HepG2 (cell line): ENCODE measurements at regions not wholly inside any gene's neighbourhood (a gene's known extent, or its start where the extent isn't known, plus 50 kb on each side); places are given as distances from the start of the nearest gene placed in this dataset.

Experiments
- CEBPB ChIP-seq: IDR thresholded peaks from 2 replicates; pipeline ENCODE4 v1.6.1; 2011; ENCODE audit warnings: low read depth, low read length, improper control_type of control experiment, borderline replicate concordance
- CREB1 ChIP-seq, 2 experiments: fragments of 450-650 bp in 1 of 2; IDR thresholded peaks; 2 replicates each; pipeline ENCODE4 v1.6.1; 2016 to 2017; ENCODE audit warnings: control low read depth in 1 of 2, mild to moderate bottlenecking in 1 of 2, missing compliant biosample characterization in 1 of 2, missing genetic modification characterization in 1 of 2
- DPF2 ChIP-seq: sonication (generic); formaldehyde crosslinking; IDR thresholded peaks from 2 replicates; pipeline ENCODE4 v1.4.0; 2020; ENCODE audit warnings: mild to moderate bottlenecking, low read depth, missing genetic modification reagents, borderline replicate concordance
- ELF3 ChIP-seq: IDR thresholded peaks from 2 replicates; pipeline ENCODE4 v1.6.1; 2016; ENCODE audit warnings: missing genetic modification reagents, missing compliant biosample characterization
- FOSL2 ChIP-seq: sonication (generic); formaldehyde crosslinking; IDR thresholded peaks from 2 replicates; pipeline ENCODE4 v1.4.0; 2020; ENCODE audit warnings: missing genetic modification reagents
- FOXA1 ChIP-seq, 2 experiments: fragments of 450-650 bp in 1 of 2; sonication (generic) in 1 of 2; formaldehyde crosslinking in 1 of 2; IDR thresholded peaks; 2 replicates each; pipeline versions ENCODE4 v1.4.0 to v1.6.1; 2016 to 2020; ENCODE audit warnings: missing genetic modification reagents in 1 of 2
- GATAD2A ChIP-seq: IDR thresholded peaks from 2 replicates; pipeline ENCODE4 v1.6.1; 2016
- HOXD1 ChIP-seq: sonication (generic); formaldehyde crosslinking; IDR thresholded peaks from 2 replicates; pipeline ENCODE4 v1.5.0; 2020; ENCODE audit warnings: missing genetic modification reagents
- MED1 ChIP-seq: sonication (generic); formaldehyde crosslinking; IDR thresholded peaks from 2 replicates; pipeline ENCODE4 v1.4.0; 2020; ENCODE audit warnings: missing genetic modification reagents
- MED13 ChIP-seq: sonication (generic); formaldehyde crosslinking; IDR thresholded peaks from 2 replicates; pipeline ENCODE4 v1.5.0; 2020; ENCODE audit warnings: missing genetic modification reagents
- NCOA2 ChIP-seq: sonication (generic); formaldehyde crosslinking; IDR thresholded peaks from 2 replicates; pipeline ENCODE4 v1.8.0; 2022; ENCODE audit warnings: inconsistent platforms
- NFE2L1 ChIP-seq: sonication (generic); formaldehyde crosslinking; IDR thresholded peaks from 2 replicates; pipeline ENCODE4 v1.4.0; 2020; ENCODE audit warnings: missing genetic modification reagents, mild to moderate bottlenecking, borderline replicate concordance
- POLR2A ChIP-seq, 2 experiments: IDR thresholded peaks; 2 replicates each; pipeline ENCODE4 v1.6.1; 2011; ENCODE audit warnings: low read depth in 2 of 2, low read length in 2 of 2, mild to moderate bottlenecking in 1 of 2, moderate library complexity in 1 of 2; ENCODE audit not compliant: insufficient read depth in 1 of 2
- SALL1 ChIP-seq: sonication (generic); formaldehyde crosslinking; IDR thresholded peaks from 2 replicates; pipeline ENCODE4 v1.8.0; 2022; ENCODE audit warnings: mild to moderate bottlenecking, missing genetic modification reagents
- SOX5 ChIP-seq: IDR thresholded peaks from 2 replicates; pipeline ENCODE4 v1.6.1; 2016; ENCODE audit warnings: borderline replicate concordance
- SRSF9 ChIP-seq: fragments of 200-400 bp; formaldehyde crosslinking; IDR thresholded peaks from 2 replicates; pipeline ENCODE4 v1.6.1; 2018; ENCODE audit warnings: borderline replicate concordance, mild to moderate bottlenecking, low read depth, low read length; ENCODE audit not compliant: insufficient read depth, poor library complexity, severe bottlenecking
- YEATS4 ChIP-seq: sonication (generic); formaldehyde crosslinking; IDR thresholded peaks from 2 replicates; pipeline ENCODE4 v1.4.0; 2020; ENCODE audit warnings: missing genetic modification reagents, borderline replicate concordance
- ZMYM2 ChIP-seq: sonication (generic); formaldehyde crosslinking; IDR thresholded peaks from 2 replicates; pipeline ENCODE4 v1.8.0; 2022; ENCODE audit warnings: mild to moderate bottlenecking, missing genetic modification reagents
- TF ChIP-seq, protein P1 (sequence below): IDR thresholded peaks from 2 replicates; pipeline ENCODE4 v1.6.1; 2016; ENCODE audit warnings: low read depth, control low read depth
- TF ChIP-seq, protein P2 (sequence below): IDR thresholded peaks from 2 replicates; pipeline ENCODE4 v1.6.1; 2016
- TF ChIP-seq, protein P3 (sequence below): sonication (generic); formaldehyde crosslinking; IDR thresholded peaks from 2 replicates; pipeline ENCODE4 v1.4.0; 2020; ENCODE audit warnings: missing genetic modification reagents
- TF ChIP-seq, protein P4 (sequence below): sonication (generic); formaldehyde crosslinking; IDR thresholded peaks from 2 replicates; pipeline ENCODE4 v1.5.0; 2020; ENCODE audit warnings: missing genetic modification reagents

GRCh38 chrX:41002026-41002425 is 83.2 kb upstream of the USP9X start (continued):
- TF ChIP-seq MED13, result no peak
- TF ChIP-seq FOXA1 (IDR thresholded peaks at IDR 0.05), result no peak
- TF ChIP-seq FOXA1 (CRISPR knock-in tag; IDR thresholded peaks at IDR 0.05), result peak; percentile 69; the same call in 1 of the 2 replicates
- TF ChIP-seq NFE2L1, result no peak
- TF ChIP-seq CEBPB, result peak; percentile 84
- TF ChIP-seq, protein P1, sequence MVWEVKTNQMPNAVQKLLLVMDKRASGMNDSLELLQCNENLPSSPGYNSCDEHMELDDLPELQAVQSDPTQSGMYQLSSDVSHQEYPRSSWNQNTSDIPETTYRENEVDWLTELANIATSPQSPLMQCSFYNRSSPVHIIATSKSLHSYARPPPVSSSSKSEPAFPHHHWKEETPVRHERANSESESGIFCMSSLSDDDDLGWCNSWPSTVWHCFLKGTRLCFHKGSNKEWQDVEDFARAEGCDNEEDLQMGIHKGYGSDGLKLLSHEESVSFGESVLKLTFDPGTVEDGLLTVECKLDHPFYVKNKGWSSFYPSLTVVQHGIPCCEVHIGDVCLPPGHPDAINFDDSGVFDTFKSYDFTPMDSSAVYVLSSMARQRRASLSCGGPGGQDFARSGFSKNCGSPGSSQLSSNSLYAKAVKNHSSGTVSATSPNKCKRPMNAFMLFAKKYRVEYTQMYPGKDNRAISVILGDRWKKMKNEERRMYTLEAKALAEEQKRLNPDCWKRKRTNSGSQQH (CRISPR knock-in tag), result no peak
- peak; percentile 60 for TF ChIP-seq ELF3 (CRISPR knock-in tag)
- TF ChIP-seq, protein P2, sequence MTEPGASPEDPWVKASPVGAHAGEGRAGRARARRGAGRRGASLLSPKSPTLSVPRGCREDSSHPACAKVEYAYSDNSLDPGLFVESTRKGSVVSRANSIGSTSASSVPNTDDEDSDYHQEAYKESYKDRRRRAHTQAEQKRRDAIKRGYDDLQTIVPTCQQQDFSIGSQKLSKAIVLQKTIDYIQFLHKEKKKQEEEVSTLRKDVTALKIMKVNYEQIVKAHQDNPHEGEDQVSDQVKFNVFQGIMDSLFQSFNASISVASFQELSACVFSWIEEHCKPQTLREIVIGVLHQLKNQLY, result no peak
- 0 out of 2 replicates have a peak, but pooled peaks have one; percentile 61 for TF ChIP-seq HOXD1 (CRISPR knock-in tag)
- TF ChIP-seq POLR2A (IDR thresholded peaks at IDR 0.05; ENCODE audit: insufficient read depth in 1 of 2, low read depth in 2 of 2, low read length in 2 of 2), result peak in 1 of 2 experiments; percentile 35; a peak in 1 of 4 replicates
- TF ChIP-seq YEATS4 (CRISPR knock-in tag), result 0 out of 2 replicates have a peak, but pooled peaks have one; percentile 23
- TF ChIP-seq, protein P3, sequence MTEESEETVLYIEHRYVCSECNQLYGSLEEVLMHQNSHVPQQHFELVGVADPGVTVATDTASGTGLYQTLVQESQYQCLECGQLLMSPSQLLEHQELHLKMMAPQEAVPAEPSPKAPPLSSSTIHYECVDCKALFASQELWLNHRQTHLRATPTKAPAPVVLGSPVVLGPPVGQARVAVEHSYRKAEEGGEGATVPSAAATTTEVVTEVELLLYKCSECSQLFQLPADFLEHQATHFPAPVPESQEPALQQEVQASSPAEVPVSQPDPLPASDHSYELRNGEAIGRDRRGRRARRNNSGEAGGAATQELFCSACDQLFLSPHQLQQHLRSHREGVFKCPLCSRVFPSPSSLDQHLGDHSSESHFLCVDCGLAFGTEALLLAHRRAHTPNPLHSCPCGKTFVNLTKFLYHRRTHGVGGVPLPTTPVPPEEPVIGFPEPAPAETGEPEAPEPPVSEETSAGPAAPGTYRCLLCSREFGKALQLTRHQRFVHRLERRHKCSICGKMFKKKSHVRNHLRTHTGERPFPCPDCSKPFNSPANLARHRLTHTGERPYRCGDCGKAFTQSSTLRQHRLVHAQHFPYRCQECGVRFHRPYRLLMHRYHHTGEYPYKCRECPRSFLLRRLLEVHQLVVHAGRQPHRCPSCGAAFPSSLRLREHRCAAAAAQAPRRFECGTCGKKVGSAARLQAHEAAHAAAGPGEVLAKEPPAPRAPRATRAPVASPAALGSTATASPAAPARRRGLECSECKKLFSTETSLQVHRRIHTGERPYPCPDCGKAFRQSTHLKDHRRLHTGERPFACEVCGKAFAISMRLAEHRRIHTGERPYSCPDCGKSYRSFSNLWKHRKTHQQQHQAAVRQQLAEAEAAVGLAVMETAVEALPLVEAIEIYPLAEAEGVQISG, result 0 out of 2 replicates have a peak, but pooled peaks have one; percentile 0
- TF ChIP-seq FOSL2 (CRISPR knock-in tag), result peak; percentile 68
- peak; percentile 48; the same call in 1 of the 2 replicates for TF ChIP-seq MED1 (CRISPR knock-in tag)
- peak; percentile 53 for TF ChIP-seq GATAD2A (CRISPR knock-in tag)
- TF ChIP-seq DPF2, result peak; percentile 37; the same call in 1 of the 2 replicates
- TF ChIP-seq SRSF9, result no peak
- TF ChIP-seq, protein P4, sequence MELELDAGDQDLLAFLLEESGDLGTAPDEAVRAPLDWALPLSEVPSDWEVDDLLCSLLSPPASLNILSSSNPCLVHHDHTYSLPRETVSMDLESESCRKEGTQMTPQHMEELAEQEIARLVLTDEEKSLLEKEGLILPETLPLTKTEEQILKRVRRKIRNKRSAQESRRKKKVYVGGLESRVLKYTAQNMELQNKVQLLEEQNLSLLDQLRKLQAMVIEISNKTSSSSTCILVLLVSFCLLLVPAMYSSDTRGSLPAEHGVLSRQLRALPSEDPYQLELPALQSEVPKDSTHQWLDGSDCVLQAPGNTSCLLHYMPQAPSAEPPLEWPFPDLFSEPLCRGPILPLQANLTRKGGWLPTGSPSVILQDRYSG (CRISPR knock-in tag), result no peak
- TF ChIP-seq ZMYM2 (CRISPR knock-in tag), result no peak
- TF ChIP-seq NCOA2 (CRISPR knock-in tag), result peak; percentile 29; the same call in 1 of the 2 replicates
- TF ChIP-seq SOX5 (CRISPR knock-in tag), result no peak
- TF ChIP-seq CREB1 (IDR thresholded peaks at IDR 0.05), result no peak
- peak; percentile 47; the same call in 1 of the 2 replicates for TF ChIP-seq CREB1 (CRISPR knock-in tag; IDR thresholded peaks at IDR 0.05)
- no peak for TF ChIP-seq SALL1 (CRISPR knock-in tag)
